ENCODE measurements at regions not wholly inside any gene's neighbourhood (a gene's known extent, or its start where the extent isn't known, plus 50 kb on each side); places are given as distances from the start of the nearest gene placed in this dataset.
"Not testable (repeated sequence)": the region's sequence is repeated elsewhere in the genome, so short reads cannot be mapped to it uniquely, and the experiment has no call there.

GRCh38 chr11:122020902-122021301, 95.1 kb downstream of the BLID start:
- DNase-seq = no peak

- DNase-seq = no peak
Observed at GRCh38 chr11:122019908-122020694, 95.9 kb downstream of the BLID start.

- no peak for DNase-seq
Observed at GRCh38 chr11:122007601-122008071, 108.4 kb downstream of the BLID start.

GRCh38 chr11:122004446-122004845, 111.6 kb downstream of the BLID start:
- DNase-seq = no peak

- no peak for DNase-seq
Observed at GRCh38 chr11:122002926-122003325, 113.1 kb downstream of the BLID start.

GRCh38 chr11:122002047-122002446, 114.0 kb downstream of the BLID start:
- no peak for DNase-seq

GRCh38 chr11:121999651-122000050, 116.4 kb downstream of the BLID start:
- DNase-seq = no peak

GRCh38 chr11:121996574-121996973, 119.4 kb downstream of the BLID start:
- DNase-seq = no peak

- no peak for DNase-seq
Observed at GRCh38 chr11:121983901-121984300, 132.1 kb downstream of the BLID start.

- not testable (repeated sequence) for DNase-seq
Observed at GRCh38 chr11:121977914-121978313, 138.1 kb downstream of the BLID start.

- no peak for DNase-seq
Observed at GRCh38 chr11:121968638-121969037, 147.4 kb downstream of the BLID start.

GRCh38 chr11:121967131-121967704, 148.8 kb downstream of the BLID start:
- no peak for DNase-seq

- no peak for DNase-seq
Observed at GRCh38 chr11:121965330-121965729, 150.7 kb downstream of the BLID start.

- DNase-seq = no peak
Observed at GRCh38 chr11:121964591-121964990, 151.4 kb downstream of the BLID start.

GRCh38 chr11:121963846-121964245, 152.2 kb downstream of the BLID start:
- not testable (repeated sequence) for DNase-seq

- DNase-seq = no peak
Observed at GRCh38 chr11:121961321-121961801, 154.7 kb downstream of the BLID start.

- DNase-seq = no peak
Observed at GRCh38 chr11:121958971-121959325, 157.1 kb downstream of the BLID start.

- DNase-seq = no peak
Observed at GRCh38 chr11:121958323-121958970, 157.6 kb downstream of the BLID start.

- DNase-seq = no peak
Observed at GRCh38 chr11:121953122-121953521, 162.9 kb downstream of the BLID start.

- DNase-seq = no peak
Observed at GRCh38 chr11:121950160-121950559, 165.9 kb downstream of the BLID start.

- no peak for DNase-seq
Observed at GRCh38 chr11:121946514-121946913, 169.5 kb downstream of the BLID start.

- DNase-seq = no peak
Observed at GRCh38 chr11:121944556-121945230, 171.3 kb downstream of the BLID start.

- DNase-seq = no peak
Observed at GRCh38 chr11:121938076-121938475, 177.9 kb downstream of the BLID start.
